Right lobe of liver (tissue), 6 donors: ENCODE measurements at regions not wholly inside any gene's neighbourhood (a gene's known extent, or its start where the extent isn't known, plus 50 kb on each side); places are given as distances from the start of the nearest gene placed in this dataset.

ENCODE experiments used
- ATAC-seq, 4 donors: fragments of 200-7000 bp; cut with Tn5 transposase; one replicate each; pipeline ENCODE4 v1.9.1; 2020; ENCODE audit warnings: mild to moderate bottlenecking in 4 of 4, moderate library complexity in 4 of 4
- DNase-seq, 3 donors: peaks; one replicate each; pipeline ENCODE4 v3.0.0-alpha.2; 2020
- H3K27ac ChIP-seq, 3 donors: fragments of 200-600 bp; one replicate each; pipeline ENCODE4 v1.8.0; 2022
- H3K27me3 ChIP-seq, 2 donors: fragments of 200-600 bp; one replicate each; pipeline ENCODE4 v1.8.0; 2022
- H3K36me3 ChIP-seq, 4 donors: fragments of 200-600 bp; sonication (generic) in 1 of 4; one replicate each; pipeline versions ENCODE4 v1.5.1 to v1.8.0; 2017 to 2022; ENCODE audit warnings: control low read depth in 1 of 4
- H3K4me1 ChIP-seq, 4 donors: fragments of 200-600 bp; sonication (generic) in 1 of 4; one replicate each; pipeline versions ENCODE4 v1.5.1 to v1.8.0; 2017 to 2022; ENCODE audit warnings: control low read depth in 1 of 4
- H3K4me3 ChIP-seq, 3 donors: fragments of 200-600 bp; one replicate each; pipeline ENCODE4 v1.8.0; 2022
- H3K9me3 ChIP-seq, 4 donors: fragments of 200-600 bp; sonication (generic) in 1 of 4; one replicate each; pipeline versions ENCODE4 v1.5.1 to v1.8.0; 2017 to 2022; ENCODE audit warnings: control low read depth in 1 of 4
- CTCF ChIP-seq, 4 donors: fragments of 200-600 bp in 3 of 4; fragments of 450-650 bp in 1 of 4; IDR thresholded peaks; one replicate each; pipeline versions ENCODE4 v1.5.1 to v1.8.0; 2016 to 2022; ENCODE audit warnings: antibody characterized with exemption in 4 of 4, mild to moderate bottlenecking in 2 of 4
- POLR2A ChIP-seq: fragments of 450-650 bp; IDR thresholded peaks from one replicate; pipeline ENCODE4 v1.6.1; 2017; ENCODE audit warnings: antibody characterized with exemption, mild to moderate bottlenecking
- WGBS: methylation state at CpG from one replicate; pipeline ENCODE4 v1.1.6; 2018; ENCODE audit warnings: low coverage, low lambda C conversion rate; ENCODE audit not compliant: insufficient coverage; ENCODE audit errors: missing lambda C conversion rate; 5-methylcytosine and 5-hydroxymethylcytosine counted together
- intact Hi-C, 2 donors: fragments of 100-400 bp; cut with DNase I; formaldehyde crosslinking; loops; one replicate each; pipeline versions ENCODE4 v1.11.2 to v1.14.1; 2022
- donor health status: DM: no; HTN: yes; CAD: no.
- donor health status: DM: no; HTN: no; CAD: no.
- donor health status: DM: no; HTN: no; CAD: no.
- donor health status: DM: no; HTN: yes; CAD: no.
- donor health status: DM: no; HTN: yes; CAD: no.

- peak in 3 of 4 donors; percentile 50 to 65 (median 58) for ATAC-seq
- Histone ChIP-seq H3K4me1 (no peaks in the 10 kb centered on the region), H3K9me3 (no peaks in the 10 kb centered on the region), H3K4me3 (no peak overlapping the region), H3K27me3 (no peaks in the 10 kb centered on the region), H3K27ac (no peak overlapping the region), H3K36me3 (no peaks in the 10 kb centered on the region)
- DNase-seq: no peak
- intact Hi-C loops: no loop called here
- TF ChIP-seq POLR2A (no peak), CTCF (IDR thresholded peaks at IDR 0.05) (no peak)
- 30% methylated on average over 10 of the region's 10 CpGs for WGBS
Measured at GRCh38 chr4:17323554-17324385, 188.1 kb downstream of the QDPR start.

DNA sequence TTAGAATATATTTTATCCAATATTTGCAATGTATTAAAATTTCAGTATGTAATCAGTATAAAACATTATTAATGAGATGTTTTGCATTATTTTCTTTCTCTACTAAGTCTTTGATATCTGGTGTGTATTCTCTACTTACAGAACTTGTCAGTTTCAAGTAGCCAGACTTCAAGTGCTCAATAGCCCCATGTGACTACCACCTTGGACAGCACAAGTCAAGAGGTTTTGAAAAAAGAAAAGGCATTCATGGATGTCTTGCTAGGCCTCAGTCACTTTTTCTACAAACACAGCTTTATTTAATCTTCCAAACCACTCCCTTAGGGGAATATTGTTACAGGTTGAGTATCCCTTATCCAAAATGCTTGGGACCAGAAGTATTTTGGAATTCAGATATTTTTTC lies 189.4 kb downstream of the QDPR start:
- Histone ChIP-seq H3K9me3 (no peaks in the 10 kb centered on the region), H3K36me3 (no peaks in the 10 kb centered on the region), H3K4me3 (no peak overlapping the region), H3K4me1 (no peaks in the 10 kb centered on the region), H3K27me3 (no peaks in the 10 kb centered on the region), H3K27ac (no peak overlapping the region)
- intact Hi-C loops: no loop called here
- DNase-seq (no peak), ATAC-seq (no peak)
- TF ChIP-seq POLR2A: no peak
- no peak for TF ChIP-seq CTCF (IDR thresholded peaks at IDR 0.05)

DNA sequence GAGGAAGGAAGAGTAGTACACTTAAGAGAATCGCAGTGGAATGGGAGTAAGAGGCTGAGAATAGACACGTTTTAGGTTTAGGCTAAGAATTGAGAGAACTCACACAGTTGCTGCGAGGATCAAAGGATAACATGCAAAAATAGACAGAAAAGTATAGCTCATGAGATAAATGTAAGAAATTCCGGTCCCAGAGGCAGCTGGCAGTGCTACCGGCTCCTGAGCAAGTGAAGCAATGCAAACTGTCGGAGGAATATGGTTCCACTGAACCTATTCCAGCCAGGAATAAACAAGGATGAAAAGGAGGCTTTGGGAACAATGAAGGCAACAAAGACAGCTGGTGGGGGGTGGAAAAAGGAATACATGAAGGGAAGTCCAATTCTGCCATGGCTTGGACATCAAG lies 191.8 kb downstream of the QDPR start:
- Histone ChIP-seq H3K4me1 (no peaks in the 10 kb centered on the region), H3K36me3 (no peaks in the 10 kb centered on the region), H3K9me3 (no peaks in the 10 kb centered on the region), H3K27me3 (no peaks in the 10 kb centered on the region), H3K27ac (no peak overlapping the region), H3K4me3 (no peak overlapping the region)
- no peak for ATAC-seq
- no peak for DNase-seq
- WGBS: 72% methylated on average over 6 of the region's 6 CpGs
- intact Hi-C loops: no loop called here
- no peak for TF ChIP-seq POLR2A
- TF ChIP-seq CTCF (IDR thresholded peaks at IDR 0.05): no peak

DNA sequence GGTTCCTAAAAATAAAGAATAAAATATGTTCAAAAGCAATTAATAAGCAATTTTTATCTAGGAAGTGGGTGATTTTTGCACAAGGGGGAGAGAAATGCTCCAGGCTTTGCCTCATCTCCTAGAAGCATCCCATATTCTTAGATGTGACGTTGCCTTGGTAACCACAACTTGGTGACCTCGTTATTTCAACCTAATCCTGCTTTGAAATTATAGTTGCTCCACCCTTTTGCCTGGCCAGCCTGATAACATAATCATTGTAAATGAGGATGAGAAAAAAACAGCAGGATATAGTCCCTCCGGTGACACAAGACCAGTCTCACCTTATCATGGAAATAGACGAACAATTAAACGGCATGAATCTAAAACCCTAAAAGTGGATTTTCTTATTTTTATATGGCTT lies 194.4 kb downstream of the QDPR start:
- intact Hi-C loops: no loop called here
- no peaks in the 10 kb centered on the region for H3K36me3 ChIP-seq
- 37% methylated on average over 5 of the region's 5 CpGs for WGBS
- no peak overlapping the region for H3K4me3 ChIP-seq
- TF ChIP-seq CTCF (IDR thresholded peaks at IDR 0.05) (no peak), POLR2A (no peak)
- no peaks in the 10 kb centered on the region for H3K9me3 ChIP-seq
- H3K4me1 ChIP-seq: no peaks in the 10 kb centered on the region
- ATAC-seq (no peak), DNase-seq (no peak)
- no peaks in the 10 kb centered on the region for H3K27me3 ChIP-seq
- H3K27ac ChIP-seq: no peak overlapping the region
